ENCODE measurements at regions not wholly inside any gene's neighbourhood (a gene's known extent, or its start where the extent isn't known, plus 50 kb on each side); places are given as distances from the start of the nearest gene placed in this dataset.
"Not testable (repeated sequence)": the region's sequence is repeated elsewhere in the genome, so short reads cannot be mapped to it uniquely, and the experiment has no call there.

DNA sequence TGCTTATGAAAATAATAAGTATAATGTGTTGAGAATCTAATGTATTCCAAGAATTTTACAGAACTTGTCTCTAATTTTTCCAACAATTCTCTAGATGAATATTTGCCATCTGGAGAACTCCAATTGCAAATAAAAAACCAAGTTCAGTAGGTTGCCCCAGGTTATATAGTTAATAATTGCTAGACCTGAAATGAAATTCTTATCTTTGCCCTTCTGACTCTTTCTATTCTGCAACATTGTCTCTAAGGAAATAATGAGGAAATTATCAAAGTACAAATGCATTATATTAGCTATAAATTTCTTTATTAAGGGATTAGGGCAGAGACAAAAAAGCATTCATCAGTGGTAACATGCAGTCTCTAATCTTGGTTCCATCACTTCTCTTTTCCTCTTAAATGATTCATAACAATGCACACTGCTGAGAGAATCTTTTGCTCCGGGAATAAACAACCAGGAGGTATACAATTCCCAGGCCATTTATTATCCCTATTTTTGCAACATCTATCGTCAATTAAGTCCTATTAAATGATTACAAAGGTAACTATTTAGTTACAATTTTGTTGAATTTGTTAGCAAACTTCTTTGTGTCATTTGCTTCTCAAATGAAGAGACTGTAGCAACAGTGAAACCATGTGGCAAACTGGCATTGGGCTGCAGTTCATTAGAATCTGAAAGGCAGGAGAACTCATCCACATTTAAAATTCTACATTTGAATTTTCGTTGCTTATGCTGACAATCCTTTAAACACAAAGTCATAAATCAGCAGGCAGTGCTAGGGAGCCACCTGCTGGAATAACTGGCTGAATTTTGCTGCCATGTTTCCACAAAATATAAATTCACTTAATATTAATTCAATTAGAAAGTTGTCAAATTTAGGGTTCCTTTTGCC, 349.6 kb downstream of the KIF2B start:
- intact Hi-C loops (cut with DNase I), result no loop called here
- no peak for DNase-seq (ENCODE audit: low spot score)

DNA sequence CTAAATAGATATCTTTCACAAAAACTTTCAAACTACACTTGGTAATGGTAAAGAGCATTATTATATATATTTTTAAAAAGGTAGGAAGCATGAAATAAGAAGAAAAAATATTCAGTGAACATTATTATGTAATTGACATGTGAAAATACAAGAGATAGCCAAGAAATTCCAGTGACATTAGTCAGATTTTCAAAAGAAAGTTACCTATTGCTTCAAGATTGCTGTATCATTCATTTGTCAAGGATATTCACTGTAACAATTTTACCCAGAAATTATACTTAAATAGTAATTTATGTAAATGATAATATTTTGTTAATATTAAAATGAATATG, 350.2 kb downstream of the KIF2B start:
- intact Hi-C loops (cut with DNase I), result no loop called here

DNA sequence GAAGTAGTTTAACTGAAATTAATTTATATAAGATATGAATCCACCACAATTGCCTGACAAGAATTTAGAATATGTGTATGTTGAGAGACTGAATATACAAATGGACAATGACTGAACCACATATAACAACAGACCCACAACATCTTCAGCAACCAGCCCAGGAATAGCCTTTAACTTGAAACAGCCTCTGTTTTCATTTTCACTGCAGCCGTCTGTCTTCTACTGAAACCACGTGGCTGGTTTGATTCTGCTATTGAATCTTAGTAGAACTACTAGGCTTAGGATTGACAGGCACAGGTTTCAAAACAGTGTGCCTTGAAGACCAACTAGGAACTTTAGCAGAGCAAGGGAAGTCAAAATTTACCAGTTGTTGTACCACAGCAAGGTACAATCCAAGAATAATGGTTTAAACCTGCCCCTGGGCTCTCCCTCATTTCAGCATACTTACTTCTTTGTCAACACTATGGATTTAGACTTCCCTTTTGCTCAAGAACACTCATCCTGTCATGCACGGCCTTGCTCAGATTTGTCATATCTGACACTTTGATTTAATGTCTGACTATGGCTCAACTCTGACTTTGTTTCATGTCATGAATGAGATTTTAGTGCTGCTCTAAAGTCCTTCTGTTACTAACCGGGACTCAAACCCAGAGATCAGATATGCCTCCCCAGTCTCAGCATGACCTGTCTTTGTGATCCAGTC, 355.0 kb downstream of the KIF2B start:
- no peak for DNase-seq (ENCODE audit: low spot score)
- intact Hi-C loops (cut with DNase I), result no loop called here

More for the DNA sequence above, 350.2 kb downstream of the KIF2B start:
- no peak for DNase-seq (ENCODE audit: low spot score)

DNA sequence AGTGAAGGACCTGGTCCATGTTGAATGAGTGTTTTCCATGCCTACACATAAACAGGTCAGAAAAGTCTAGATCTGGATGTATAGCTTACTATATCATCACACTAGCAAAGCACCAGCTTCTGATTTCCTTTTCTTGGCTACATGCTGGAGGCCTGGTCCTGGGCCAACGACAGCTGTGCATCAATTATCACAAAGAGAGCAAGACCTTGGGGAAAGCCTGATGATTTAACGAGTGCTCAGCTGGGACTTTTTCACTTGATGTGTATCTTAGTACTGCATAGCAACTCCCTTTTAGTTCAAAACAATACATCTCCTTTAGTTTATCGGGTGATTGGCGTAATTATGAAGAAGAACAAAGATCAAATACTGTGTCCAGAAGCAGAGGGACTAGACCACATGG, 358.2 kb downstream of the KIF2B start:
- intact Hi-C loops (cut with DNase I), result no loop called here

DNA sequence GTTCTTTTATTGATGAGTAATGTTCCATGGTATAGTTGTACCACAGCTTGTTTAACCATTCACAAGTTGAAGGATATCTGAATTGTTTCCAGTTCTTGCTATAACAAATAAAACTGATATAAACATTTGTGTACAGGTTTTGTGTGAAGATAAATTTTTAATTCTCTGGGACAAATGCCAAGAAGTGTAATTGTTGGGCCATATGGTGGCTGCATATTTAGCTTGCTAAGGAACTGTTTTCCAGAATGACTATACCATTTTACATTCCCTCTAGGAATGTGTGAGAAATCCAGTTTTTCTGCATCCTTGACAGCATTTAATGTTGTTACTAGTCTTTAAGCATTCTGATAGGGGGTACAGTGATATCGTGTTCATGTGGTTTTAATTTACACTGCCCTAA, 368.5 kb downstream of the KIF2B start:
- DNase-seq (ENCODE audit: low spot score), result no peak
- intact Hi-C loops (cut with DNase I), result no loop called here

More for the DNA sequence above, 358.2 kb downstream of the KIF2B start:
- no peak for DNase-seq (ENCODE audit: low spot score)

DNA sequence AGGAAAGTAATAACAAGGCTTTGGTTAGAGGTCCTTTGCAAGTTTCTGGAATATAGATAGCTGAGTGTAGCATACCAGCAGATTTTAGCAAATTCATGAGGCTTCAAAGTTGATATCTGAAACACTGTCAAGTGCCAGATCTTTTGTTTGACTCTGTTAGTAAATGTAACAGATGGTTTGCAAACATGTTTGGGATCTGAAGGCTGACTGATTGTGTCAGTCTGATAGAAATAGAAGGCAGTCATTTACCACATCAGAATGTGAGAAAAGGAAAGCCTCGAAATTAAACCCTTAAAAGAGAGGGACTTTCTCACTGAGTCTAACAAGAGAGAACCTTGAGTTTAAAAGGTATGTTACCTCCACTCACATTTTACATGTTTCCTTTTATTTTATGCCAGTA, 371.5 kb downstream of the KIF2B start:
- intact Hi-C loops (cut with DNase I), result no loop called here
- no peak for DNase-seq (ENCODE audit: low spot score)

DNA sequence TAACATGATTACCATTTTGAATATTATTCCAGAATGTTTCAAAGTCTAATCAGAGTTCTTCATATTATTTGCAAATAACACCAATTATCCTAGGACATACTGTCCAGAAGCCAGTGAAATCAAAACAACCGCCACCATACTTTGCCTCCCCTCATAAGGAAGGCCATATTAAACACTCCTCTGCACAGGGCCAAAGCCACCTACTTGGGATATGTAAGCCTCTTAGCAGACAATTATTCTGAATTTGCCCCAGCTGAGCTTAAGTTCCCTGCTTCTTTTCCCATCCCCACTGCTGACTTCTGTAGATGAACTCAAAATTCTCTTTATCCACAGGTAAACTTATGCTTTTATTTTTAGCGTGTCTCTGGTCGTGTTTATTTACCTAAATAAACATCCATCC, 374.0 kb downstream of the KIF2B start:
- intact Hi-C loops (cut with DNase I), result no loop called here
- no peak for DNase-seq (ENCODE audit: low spot score)

DNA sequence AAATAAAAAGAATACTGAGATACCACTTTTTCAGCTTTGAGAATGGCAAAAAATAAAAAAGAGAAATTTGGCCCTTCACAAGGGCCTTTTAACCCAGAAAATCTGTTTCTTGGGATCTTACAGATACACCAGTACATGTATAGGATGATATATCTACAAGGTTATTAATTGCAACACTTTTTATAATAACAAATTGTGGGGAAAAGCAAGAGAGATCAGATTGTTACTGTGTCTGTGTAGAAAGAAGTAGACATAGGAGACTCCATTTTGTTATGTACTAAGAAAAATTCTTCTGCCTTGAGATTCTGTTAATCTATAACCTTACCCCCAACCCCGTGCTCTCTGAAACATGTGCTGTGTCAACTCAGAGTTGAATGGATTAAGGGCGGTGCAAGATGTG, 378.7 kb downstream of the KIF2B start:
- intact Hi-C loops (cut with DNase I); DNase-seq (ENCODE audit: low spot score): not testable (repeated sequence)

DNA sequence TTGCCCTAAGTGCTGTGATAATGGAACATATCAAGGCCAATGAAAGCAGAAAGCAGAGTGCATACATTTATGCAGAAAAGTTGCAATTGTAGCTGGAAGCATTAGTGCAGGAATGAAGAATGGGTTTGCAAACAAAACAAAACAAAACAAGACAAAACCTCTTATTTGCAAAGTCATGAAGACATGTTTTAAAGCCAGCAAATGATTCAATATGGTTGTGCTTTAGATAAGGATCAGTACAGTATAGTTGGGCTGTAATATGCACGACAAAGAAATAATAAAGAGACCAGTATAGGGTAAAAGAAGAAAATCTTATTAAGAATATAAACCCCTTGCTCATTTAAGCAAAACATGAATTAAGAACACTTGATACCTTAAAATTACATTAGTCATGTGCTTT, 398.1 kb downstream of the KIF2B start:
- intact Hi-C loops (cut with DNase I), result no loop called here
- DNase-seq (ENCODE audit: low spot score), result no peak

DNA sequence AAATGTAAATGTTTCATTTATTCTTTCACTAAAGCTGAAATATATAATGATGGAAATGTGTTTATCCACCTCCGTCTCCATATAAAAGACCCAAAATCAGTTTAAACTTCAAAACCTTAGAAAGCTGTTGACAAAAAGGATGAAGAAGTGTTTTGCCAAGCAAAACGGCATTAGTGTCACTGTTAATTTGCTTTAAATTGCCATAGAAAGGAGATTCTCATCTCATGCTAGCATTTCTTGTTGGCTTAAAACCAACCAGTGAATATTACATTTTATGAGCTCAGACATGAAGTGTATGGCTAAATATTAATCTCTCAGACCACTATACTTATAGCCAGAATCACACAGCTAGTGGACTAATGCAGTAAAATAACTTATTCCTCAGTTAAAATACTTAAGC, 398.8 kb downstream of the KIF2B start:
- intact Hi-C loops (cut with DNase I), result no loop called here
- DNase-seq (ENCODE audit: low spot score), result no peak

DNA sequence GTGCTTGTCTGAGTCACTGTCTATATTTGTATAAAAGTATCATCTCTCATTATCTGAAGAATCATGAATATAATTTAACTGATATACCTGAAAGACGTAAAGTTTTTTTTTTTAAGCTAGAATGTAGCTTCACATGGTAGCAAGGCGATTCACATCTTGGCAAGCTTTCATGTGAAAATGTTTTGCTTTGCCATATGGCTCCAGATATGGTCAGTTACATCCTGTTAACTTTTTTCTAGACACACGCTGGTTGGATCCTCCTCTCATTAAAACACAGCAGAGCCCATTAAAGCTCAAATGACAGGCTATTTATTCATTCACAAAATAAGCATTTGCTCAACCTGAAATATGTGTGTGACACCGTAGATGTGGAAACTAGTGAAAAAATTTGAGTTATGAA, 412.8 kb downstream of the KIF2B start:
- intact Hi-C loops (cut with DNase I), result no loop called here

DNA sequence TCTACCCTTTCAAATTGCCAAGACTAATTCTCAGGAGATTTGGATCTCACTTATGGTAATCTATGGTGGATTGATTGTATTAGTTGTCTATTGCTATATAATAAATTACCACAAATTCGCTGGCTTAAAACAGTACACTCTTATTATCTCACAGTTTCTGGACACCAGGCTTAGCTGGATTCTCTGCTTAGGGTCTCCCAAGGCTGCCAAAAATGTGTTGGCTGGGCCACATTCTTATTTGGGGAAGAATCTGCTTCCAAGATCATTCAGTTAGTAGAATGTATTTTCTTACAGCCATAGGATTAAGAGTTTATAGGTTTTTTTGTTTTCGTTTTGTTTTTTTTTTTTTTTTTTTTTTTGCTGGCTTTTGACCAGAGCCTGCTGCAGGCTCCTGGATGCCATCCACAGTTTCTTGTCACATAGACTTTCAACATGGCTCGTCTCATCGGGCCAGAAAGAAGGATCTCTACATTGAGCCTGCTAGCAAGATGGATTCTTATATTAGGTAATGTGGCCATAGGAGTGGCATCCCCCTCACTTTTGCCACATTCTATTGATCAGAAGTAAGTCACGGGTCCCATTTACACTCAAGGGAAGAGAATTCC, 415.3 kb downstream of the KIF2B start:
- no peak for DNase-seq (ENCODE audit: low spot score)
- intact Hi-C loops (cut with DNase I), result no loop called here

More for the DNA sequence above, 412.8 kb downstream of the KIF2B start:
- no peak for DNase-seq (ENCODE audit: low spot score)

DNA sequence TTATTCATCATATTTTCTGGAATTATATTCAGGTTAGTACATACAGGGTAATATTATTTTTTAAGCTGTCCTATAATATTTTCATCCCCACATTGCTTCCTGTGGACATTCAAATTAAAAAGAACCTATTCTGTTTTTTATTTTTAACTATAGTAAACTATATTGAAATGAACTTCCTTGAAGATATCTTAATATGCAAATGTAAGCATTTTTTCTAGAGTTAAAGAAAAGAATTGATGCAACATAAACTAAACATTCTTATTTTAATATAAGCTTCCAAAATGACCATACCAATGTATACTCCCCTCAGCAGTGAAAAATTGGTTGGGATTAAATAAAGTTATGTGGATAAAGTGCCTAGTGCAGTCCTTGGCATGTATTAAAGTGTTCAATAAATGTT, 416.6 kb downstream of the KIF2B start:
- no peak for DNase-seq (ENCODE audit: low spot score)
- intact Hi-C loops (cut with DNase I), result no loop called here

DNA sequence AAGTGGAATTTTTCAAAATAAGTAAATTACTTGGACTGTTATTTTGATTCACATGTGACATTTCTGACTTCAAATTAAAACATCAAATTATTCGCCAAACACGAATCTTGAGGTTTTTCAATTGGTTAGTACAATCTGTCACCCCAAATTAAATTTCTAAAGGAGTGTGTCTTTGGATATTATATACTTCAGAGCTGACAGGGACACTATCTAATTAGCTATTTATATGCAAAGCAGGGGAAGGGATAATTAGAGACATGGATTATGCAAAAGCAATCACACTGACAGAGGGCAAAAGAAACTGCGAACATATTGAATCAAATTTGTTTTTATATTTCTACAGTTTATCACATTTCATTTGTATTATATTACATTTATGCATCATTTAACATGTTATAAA, 433.0 kb downstream of the KIF2B start:
- DNase-seq (ENCODE audit: low spot score), result no peak
- intact Hi-C loops (cut with DNase I), result no loop called here

DNA sequence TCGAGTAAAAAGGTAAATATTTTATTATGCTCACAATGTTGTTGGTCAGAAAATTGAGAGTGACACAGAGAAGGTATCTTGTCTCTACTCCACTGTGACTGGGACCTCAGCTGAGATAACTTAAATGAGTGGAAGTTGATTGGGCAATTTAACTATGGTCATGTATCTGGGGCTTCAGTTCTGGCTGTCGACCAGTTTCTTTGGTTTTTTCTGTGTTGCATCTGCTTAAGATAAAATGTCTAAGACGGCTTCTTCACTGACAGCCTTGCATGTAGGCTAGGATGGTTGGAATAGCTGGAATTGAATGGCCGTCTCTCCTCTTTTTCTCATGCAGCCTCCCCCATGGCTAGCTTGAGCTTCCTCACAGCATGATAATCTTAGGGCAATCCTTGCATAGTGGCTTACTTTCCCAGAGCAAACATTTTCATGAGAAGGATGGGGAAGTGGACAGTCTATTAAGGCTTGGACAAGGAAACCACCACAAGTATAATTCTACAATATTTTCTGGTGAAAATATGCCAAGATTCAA, 433.7 kb downstream of the KIF2B start:
- intact Hi-C loops (cut with DNase I), result no loop called here

DNA sequence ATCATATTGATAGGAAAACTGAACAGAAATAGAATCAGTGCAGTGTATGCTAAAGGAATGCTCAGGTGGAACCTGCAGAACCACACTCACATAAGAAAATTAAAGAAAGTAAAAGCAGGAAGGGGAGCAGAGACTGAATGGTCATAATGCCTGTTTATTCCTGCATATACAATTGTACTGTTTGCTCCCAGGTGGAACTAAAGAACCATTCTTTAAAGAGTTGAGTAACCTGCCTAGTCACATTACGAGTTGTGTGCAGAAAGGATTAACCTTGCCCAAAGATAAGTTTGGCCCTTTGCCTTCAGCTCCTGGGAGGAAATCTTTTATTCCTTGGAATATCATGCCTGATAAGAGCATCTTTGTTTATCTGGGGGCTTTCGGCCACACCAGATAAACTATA, 434.7 kb downstream of the KIF2B start:
- intact Hi-C loops (cut with DNase I), result no loop called here
- no peak for DNase-seq (ENCODE audit: low spot score)

More for the DNA sequence above, 433.7 kb downstream of the KIF2B start:
- no peak for DNase-seq (ENCODE audit: low spot score)

DNA sequence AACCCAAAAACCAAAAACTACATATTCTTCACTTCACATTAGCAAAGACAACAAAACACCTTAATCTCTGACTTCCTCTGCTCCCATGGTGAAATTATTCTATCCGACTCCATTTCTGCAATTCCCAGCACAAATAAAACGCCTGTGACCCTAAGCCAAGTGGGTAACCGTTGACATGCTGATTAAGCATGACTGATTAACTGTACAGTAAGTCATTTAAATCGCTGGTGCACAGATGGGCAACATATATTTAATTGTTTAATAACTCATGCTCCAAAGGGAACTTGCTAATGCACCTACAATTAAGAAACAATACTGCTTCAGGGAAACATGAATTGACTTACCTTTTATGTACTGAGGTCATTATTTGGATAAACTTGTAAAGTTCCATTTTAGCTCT, 436.7 kb downstream of the KIF2B start:
- intact Hi-C loops (cut with DNase I), result no loop called here
- no peak for DNase-seq (ENCODE audit: low spot score)

DNA sequence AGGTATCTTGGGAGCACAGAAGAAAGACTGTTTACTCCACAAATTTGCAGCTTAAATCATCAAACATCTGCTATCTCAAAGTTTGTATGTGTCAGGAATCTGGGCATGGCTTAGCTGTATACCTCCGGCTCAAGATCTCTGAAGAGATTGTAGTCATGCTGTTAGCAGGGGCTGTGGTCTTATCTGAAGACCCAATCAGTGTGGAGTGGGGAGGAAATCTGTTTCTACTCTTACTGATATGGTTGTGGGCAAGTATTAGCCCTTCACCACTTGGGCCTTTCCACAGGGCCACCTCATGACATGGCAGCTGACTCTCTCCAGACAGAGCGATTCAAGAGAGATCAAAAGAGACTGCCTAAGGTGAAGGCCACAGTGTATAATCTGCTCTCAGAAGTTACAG, 438.7 kb downstream of the KIF2B start:
- intact Hi-C loops (cut with DNase I), result no loop called here
- DNase-seq (ENCODE audit: low spot score), result no peak

DNA sequence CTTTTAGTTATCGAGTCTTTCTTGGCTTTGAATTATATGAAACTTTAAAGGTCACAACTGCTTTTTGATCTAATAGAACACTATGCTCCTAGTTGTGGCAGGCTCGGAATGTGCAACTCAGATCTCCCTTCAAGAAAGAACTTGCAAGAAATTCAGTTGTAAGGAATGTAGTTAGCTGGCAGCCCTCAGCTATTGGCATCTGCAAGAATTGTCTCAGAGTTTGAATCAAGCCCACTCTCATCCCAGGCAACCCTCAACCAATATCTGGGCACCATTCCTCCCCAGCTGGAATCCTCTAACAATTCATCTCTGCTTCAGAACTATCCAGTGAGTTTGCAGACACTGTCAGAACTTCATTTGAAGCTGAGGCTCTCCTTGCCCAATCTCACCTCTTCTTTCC, 447.2 kb downstream of the KIF2B start:
- intact Hi-C loops (cut with DNase I), result no loop called here
- DNase-seq (ENCODE audit: low spot score), result no peak

DNA sequence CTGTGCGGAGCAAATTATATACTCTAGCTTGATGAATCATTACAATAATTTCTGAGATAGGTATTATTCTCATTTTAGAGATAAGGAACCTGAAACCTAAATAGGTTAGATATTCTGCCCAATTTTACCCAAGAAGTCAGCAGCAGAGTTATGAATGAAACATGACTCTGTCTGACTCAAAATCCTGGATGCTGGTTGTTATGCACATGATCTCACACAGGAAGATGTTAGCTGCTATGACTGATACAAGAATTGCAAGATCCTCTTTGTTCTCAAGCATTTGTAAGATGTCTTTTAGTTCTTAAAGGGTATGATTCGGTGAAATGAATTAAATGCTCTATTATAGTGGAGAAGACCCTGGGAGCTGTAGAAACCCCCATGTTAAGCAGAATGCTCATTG, 447.8 kb downstream of the KIF2B start:
- intact Hi-C loops (cut with DNase I), result no loop called here
- DNase-seq (ENCODE audit: low spot score), result no peak

DNA sequence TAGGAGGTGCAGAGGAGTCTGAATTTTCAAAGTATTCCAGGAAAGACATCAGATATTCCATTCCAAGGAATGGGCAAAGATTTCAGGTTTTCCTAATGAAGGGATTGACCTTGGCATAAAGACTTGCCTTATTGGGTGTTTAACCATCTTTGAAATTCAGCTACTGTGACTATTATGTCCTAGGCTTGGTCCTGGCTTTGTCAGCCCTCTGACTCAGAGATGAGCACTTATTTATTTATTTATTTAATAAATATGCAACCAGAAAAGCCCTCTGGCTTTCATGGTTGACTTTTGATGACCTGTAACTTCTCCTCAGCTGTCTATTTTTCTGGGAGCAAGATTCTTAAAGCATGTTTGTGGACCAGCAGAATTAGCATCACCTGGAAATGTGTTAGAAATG, 455.1 kb downstream of the KIF2B start:
- no peak for DNase-seq (ENCODE audit: low spot score)
- intact Hi-C loops (cut with DNase I), result no loop called here

Data from cardiac septum (tissue), 1 donor.